ENCODE measurements at regions not wholly inside any gene's neighbourhood (a gene's known extent, or its start where the extent isn't known, plus 50 kb on each side); places are given as distances from the start of the nearest gene placed in this dataset.
"Not testable (repeated sequence)": the region's sequence is repeated elsewhere in the genome, so short reads cannot be mapped to it uniquely, and the experiment has no call there.

DNA sequence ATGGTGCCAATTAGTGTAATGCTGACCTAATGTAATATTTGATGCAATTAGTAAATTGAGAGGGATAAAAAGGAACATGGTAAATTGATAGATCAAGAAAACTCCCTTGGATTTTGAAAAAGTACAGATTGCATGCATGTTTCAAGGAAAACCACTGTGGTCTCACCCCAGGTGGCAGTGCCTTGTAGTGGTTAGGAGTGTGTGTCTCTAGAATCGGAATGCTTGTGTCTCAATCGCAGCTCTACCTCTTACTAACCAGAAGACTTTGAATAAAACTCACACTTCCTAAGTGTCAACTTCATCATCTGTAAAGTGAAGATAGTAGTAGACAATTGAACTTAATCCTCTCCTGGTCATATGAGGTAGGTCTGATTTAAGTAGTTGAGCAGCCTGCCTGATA, 128.9 kb upstream of the GOT2 start:
- TF ChIP-seq POLR2A (IDR thresholded peaks at IDR 0.05) (no peak), POLR2AphosphoS5 (IDR thresholded peaks at IDR 0.05) (no peak)
- TF ChIP-seq, protein P1, sequence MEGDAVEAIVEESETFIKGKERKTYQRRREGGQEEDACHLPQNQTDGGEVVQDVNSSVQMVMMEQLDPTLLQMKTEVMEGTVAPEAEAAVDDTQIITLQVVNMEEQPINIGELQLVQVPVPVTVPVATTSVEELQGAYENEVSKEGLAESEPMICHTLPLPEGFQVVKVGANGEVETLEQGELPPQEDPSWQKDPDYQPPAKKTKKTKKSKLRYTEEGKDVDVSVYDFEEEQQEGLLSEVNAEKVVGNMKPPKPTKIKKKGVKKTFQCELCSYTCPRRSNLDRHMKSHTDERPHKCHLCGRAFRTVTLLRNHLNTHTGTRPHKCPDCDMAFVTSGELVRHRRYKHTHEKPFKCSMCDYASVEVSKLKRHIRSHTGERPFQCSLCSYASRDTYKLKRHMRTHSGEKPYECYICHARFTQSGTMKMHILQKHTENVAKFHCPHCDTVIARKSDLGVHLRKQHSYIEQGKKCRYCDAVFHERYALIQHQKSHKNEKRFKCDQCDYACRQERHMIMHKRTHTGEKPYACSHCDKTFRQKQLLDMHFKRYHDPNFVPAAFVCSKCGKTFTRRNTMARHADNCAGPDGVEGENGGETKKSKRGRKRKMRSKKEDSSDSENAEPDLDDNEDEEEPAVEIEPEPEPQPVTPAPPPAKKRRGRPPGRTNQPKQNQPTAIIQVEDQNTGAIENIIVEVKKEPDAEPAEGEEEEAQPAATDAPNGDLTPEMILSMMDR (IDR thresholded peaks at IDR 0.05 in 8 of 11, conservative IDR thresholded peaks at IDR 0.05 in 3 of 11): no peak
- Histone ChIP-seq H3K27ac (no peak overlapping the region), H3K4me1 (no peaks in the 10 kb centered on the region), H3K36me3 (no peaks in the 10 kb centered on the region), H3K9me3 (peaks cover 0 to 4% (median 0%) of the 10 kb centered on the region in 8 donors), H3K27me3 (replicated peaks in 1 of 7) (no peaks in the 10 kb centered on the region), H3K4me3 (no peak overlapping the region)
- intact Hi-C loops (cut with DNase I; ENCODE audit: low total_unique reads): no loop called here
- no peak for DNase-seq
- 42 to 83% (median 62%) methylated on average over 2 of the region's 2 CpGs for WGBS, 5 donors

DNA sequence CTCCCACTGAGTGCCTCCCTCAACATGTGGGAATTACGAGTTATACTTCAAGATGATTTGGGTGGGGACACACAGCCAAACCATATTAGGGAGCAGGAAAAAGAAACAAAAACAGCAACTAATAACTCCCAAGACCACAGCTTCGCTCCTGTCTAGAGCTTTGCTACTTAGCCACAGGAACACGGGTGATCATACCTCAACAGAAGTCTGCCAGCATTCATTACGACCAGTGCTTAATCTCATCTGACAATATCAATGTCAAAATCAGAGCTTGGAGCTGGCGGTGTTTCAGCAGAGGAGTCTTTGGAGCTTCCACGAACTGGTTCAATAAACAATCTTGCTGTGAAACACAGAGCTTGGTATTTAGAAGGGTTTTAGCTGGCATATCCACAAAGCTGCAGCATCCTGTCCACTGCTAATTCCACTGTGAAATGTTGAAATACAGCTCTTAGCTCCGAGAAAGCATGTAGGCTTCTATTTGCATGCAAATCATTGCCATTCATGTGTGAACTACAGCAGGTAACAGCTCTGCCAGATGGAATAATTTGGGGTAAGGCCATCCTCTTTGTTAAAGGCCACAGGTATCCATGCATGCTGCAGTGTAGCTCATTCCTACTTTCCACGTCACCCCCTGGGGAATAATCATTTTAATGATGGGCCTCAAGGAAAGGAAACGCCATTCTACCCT, 128.4 kb upstream of the GOT2 start:
- peaks cover 0 to 4% (median 0%) of the 10 kb centered on the region in 8 donors for H3K9me3 ChIP-seq
- intact Hi-C loops (cut with DNase I; ENCODE audit: low total_unique reads): no loop called here
- no peak overlapping the region for H3K27ac ChIP-seq
- TF ChIP-seq POLR2AphosphoS5 (IDR thresholded peaks at IDR 0.05) (no peak), POLR2A (IDR thresholded peaks at IDR 0.05) (no peak)
- TF ChIP-seq, protein P1 (IDR thresholded peaks at IDR 0.05 in 8 of 11, conservative IDR thresholded peaks at IDR 0.05 in 3 of 11): no peak
- H3K27me3 ChIP-seq (replicated peaks in 1 of 7): no peaks in the 10 kb centered on the region
- H3K4me1 ChIP-seq: no peaks in the 10 kb centered on the region
- DNase-seq: no peak
- H3K4me3 ChIP-seq: no peak overlapping the region
- 67 to 80% (median 75%) methylated on average over 9 of the region's 9 CpGs for WGBS, 5 donors
- H3K36me3 ChIP-seq: no peaks in the 10 kb centered on the region

DNA sequence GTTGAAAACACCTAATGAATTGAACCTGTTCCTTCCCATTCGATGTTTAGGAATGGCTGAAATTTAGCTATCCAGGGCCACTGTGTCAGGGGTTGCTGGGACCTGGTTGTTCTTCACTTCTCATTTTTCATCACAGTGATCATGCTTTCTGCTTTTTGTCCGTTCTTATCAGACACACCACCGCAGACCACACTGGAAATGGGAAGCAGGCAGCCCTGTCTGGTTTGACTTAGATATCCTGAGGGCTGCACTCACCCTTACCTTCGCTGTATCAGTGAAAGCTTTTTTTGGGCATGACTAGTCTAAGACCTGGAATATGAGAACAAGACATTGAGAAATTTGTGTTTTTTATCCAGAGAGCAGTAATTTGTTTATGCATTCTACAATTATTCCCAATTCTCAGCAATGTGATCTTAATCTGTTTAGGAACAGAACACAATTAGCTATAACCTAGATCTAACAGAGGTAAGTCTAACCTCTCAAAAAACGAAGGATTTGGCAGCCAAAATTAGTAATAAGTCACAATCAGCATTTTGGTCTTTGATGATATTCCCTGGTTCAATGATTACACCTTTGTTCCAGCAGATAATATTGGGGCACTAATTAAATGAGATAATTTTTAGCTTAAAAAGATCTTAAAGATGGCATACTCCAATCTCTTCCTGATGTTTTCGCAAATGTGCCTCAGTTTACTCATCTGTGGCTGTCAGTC, 126.0 kb upstream of the GOT2 start:
- TF ChIP-seq POLR2A (IDR thresholded peaks at IDR 0.05) (no peak), POLR2AphosphoS5 (IDR thresholded peaks at IDR 0.05) (no peak)
- TF ChIP-seq, protein P1 (IDR thresholded peaks at IDR 0.05 in 8 of 11, conservative IDR thresholded peaks at IDR 0.05 in 3 of 11): no peak
- Histone ChIP-seq H3K36me3 (no peaks in the 10 kb centered on the region), H3K27ac (no peak overlapping the region), H3K4me3 (no peak overlapping the region), H3K27me3 (replicated peaks in 1 of 7) (no peaks in the 10 kb centered on the region), H3K4me1 (peaks cover 0 to under 1% (median 0%) of the 10 kb centered on the region in 6 donors), H3K9me3 (peaks cover 0 to 4% (median 0%) of the 10 kb centered on the region in 8 donors)
- intact Hi-C loops (cut with DNase I; ENCODE audit: low total_unique reads): no loop called here
- WGBS, 5 donors: 29 to 45% (median 37%) methylated on average over 6 of the region's 6 CpGs
- DNase-seq: no peak

DNA sequence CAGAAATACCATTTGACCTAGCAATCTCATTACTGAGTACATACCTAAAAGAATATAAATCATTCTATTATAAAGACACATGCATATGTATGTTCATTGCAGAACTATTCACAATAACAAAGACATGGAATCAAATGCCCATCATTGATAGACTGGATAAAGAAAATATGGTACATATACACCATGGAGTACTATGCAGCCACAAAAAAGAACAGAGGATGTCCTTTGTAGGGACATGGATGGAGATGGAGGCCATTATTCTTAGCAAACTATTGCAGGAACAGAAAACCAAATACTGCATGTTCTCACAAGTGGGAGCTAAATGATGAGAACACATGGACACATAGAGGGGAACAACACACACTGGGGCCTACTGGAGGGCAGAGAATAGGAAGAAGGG, 124.5 kb upstream of the GOT2 start:
- H3K36me3 ChIP-seq; H3K27ac ChIP-seq; H3K4me1 ChIP-seq; H3K4me3 ChIP-seq; DNase-seq; intact Hi-C loops (cut with DNase I; ENCODE audit: low total_unique reads); H3K9me3 ChIP-seq; H3K27me3 ChIP-seq (replicated peaks in 1 of 7): not testable (repeated sequence)
